HG03108 (cell line): ENCODE measurements at regions not wholly inside any gene's neighbourhood (a gene's known extent, or its start where the extent isn't known, plus 50 kb on each side); places are given as distances from the start of the nearest gene placed in this dataset.

Source experiments
- ATAC-seq: cut with Tn5 transposase; IDR thresholded peaks from one replicate; pipeline ENCODE4 v1.9.1; 2021; ENCODE audit warnings: moderate library complexity; ENCODE audit not compliant: unreplicated experiment

DNA sequence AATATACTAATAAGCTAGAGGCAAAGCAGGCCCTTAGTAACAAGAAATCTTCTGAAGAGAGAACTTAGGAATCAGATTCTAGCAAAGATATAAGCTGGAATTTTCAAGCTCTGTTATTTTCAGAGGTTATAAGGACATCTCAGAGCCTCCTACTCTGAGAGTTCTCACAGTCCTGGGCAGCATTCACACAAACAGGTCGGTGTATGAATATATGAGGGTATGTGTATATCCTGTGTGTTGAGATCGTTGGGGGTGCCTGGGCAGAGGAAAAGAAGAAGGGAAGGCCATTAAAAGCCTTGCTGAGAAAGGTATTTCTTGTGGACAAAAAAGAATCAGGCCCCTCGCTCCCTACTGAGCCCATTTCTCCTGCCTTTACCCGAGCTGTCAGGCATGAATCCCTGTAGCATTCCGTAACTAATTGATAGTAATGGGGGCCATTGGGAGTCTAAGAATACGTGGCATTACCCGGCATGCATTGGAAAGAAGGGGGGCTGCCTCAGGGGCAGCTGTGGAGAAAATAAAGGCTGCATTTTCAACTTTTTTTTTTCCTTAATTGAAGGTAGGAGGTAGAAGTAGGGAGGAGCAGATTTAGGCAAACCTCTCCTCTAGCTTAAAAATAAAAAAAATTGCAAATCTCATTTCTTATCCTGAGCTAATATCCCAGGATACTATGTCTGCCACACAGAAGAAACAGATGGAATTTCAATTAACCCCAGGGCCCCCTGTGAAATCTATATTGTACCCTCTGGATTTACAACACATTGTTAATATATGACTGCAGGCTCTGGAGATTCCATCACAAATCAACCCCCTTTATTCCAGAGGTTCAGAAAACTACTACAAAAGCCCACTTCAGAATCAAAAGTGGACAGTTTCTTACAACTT lies 103.8 kb downstream of the GTPBP8 start:
- no peak for ATAC-seq

DNA sequence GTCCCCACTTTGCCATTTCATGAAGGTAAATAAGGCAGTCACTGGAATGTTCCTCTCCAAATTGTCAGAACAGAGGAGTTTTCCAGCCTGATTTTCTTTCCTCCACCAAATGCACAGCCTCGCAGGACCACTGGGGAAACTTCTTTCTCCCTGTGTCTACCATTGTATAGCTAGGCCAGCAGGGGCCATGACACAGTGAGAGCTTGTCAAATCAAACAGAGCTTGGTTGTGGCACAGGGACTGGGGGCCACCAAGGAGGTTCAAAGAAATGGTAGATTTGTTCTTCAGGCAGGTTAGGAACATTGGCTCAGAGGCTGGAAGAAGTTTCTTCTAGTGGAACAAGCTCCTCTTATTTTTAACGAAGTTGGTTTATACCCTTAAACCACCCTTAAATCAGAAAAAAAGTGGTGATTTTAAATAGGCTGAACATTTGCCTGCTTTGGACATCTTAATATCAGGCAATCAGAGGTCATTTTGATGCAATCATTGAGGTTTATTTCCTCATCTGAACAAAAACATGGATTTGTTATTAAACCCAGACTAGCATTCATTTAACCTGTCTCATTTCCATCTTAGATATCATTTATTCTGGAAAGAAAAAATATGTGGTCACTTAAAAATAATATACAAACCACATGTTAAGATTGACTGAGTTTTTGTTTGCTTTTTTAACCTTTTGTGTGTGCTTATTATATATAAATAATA lies 105.6 kb downstream of the GTPBP8 start:
- no peak for ATAC-seq

DNA sequence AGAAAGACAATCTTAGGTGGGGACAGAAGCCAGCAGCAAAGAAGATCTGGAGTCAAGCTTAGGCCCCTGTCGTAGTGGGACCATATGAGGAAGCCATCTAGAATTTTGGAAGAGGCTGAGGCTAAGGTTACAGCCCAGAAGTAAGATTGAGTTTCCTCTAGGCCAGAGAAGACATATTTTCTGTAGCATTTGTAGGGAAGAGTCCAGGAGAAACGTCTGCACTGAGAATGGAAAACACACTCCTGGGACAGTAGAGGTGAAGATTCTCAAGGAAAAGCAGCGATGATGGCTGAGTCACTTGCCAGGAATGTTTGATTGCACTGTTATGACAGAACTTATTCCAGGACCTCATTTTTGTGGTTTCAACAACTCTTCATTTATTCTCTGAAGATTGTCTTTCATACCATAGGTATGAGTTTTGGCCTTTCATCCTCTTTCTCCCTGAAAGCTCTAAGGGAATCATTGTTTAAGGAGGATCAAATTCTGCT lies 107.2 kb downstream of the GTPBP8 start:
- ATAC-seq = no peak

DNA sequence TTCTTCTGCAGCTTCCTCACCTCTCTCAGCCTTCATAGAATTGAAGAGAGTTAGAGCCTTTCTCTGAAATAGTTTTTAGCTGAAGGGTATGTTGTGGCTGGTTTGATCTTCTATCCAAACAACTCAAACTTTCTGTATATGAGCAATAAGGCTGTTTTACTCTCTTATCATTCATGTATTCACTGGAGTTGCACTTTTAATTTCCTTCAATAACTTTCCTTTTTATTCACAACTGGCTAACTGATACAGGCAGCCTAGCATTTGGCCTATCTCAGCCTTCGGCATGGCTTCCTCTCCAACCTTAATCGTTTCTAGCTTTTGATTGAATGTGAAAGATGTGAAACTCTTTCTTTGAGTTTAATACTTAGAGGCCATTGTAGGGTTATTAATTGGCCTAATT lies 109.3 kb downstream of the GTPBP8 start:
- ATAC-seq = no peak

DNA sequence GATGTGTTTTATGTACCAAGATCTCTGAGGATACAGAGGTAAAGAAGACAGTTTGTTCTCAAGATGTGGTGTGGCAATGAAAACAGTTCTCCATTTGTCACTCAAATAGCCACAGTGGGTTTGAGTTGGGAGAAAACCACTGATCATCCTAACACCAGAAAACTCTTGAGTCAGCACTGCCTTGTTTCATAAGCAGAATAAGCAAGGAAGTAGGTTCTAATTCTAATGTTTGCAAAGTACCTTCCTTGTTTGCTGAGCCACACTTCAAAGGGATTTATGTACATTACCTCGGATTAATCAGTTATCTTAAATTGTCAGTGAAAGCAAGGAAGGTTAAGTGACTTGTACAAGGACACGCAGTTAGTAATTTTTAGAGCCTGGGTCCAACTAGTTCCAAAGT lies 107.8 kb upstream of the BOC start:
- no peak for ATAC-seq

DNA sequence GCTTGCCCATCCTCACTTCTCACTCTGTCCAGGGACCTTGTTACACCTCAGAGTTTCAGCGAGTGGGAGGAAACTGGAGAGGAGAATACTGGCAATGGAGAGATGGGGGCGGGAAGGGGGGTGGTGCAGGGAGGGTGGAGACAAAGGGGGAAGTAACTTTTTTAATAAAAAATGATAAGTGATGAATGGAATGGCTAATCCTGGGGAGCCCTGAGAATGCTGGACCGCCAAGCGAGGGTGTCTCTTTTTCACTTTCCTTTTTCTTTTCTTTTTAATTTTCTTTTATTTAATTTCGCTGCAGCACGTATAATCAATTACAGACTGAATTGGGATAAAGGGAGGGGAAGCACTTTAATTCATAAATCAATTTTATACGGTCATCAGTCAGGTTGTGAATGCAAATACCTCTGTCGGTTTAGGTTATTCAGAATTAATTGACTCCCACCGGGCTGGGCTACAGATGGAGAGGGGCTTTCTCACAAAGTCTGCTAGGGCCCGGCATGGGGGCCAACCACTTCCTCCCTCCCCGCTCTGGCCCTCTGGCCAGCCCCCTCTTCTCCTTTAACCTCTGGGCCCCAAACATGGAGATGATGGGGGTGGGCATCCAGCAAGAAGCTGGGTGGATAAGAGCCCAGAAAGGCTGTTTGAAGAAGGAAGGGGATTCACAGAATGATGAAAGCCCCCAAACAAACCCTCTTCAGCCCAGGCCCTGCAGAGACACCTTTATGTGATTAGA lies 106.8 kb upstream of the BOC start:
- no peak for ATAC-seq

DNA sequence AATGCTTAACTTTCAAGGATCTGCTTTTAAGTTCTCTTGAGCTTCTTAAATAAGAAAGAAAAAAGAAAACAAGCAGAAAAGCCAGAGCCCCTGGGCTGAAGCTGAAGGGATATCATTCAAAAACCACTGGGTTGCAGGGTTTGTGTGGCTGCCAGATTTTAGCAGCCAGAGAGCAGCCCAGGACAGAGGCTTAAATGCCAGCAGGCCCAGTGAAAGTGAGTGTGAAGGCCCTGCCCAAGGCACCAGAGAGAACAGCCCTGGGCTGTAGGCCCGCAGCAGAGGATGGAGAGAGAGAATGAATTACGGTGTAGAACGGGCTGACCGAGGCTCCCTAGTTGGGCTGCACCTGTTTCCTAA lies 106.3 kb upstream of the BOC start:
- no peak for ATAC-seq

DNA sequence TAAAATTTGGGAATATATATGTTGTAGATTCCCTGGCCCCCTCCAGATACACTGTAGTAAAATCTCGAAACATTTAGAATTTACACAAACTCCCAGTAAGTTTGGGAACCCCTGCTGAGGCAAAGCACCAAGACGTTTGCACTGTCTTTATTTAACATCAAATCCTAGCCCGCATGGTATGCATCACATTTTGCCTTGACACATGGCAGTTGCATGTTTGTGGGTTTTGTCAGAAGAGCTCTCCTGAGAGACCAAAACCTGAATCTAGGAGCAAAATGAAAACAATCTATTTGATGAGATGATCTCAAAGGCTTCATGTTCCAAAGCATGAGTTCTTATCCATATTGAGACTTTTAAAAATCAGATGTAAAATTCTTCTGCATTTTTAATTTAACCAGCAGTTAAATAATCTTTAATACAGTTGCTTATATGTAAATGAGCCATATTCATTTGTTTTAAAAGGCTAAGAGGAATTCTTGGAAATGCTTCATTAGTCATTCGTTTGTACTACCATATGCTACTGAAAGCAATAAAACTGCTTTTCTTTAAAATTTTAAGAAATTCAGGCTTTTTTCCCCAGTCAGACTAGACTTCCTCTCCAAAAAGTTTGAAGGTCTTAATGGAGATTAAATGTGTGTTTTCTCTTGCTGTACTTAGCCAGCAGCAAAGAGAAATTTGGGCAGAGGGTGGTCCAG lies 105.2 kb upstream of the BOC start:
- no peak for ATAC-seq

DNA sequence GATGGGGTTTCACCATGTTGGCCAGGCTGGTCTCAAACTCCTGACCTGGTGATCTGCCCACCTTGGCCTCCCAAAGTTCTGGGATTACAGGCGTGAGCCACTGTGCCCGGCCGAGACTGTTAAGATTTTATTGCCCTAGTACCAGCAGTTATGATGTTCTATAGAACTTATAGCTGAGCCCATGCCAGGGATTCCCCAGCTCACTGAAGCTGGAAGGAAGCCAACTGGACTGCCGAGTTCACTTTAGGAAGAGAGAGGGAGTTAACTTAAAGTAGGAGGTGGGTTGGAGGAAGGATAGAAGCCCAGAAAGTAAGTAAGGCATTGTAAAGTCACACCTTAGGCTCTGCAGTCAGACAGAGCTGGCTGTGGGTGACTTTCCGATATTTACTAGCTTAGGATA lies 101.1 kb upstream of the BOC start:
- no peak for ATAC-seq

DNA sequence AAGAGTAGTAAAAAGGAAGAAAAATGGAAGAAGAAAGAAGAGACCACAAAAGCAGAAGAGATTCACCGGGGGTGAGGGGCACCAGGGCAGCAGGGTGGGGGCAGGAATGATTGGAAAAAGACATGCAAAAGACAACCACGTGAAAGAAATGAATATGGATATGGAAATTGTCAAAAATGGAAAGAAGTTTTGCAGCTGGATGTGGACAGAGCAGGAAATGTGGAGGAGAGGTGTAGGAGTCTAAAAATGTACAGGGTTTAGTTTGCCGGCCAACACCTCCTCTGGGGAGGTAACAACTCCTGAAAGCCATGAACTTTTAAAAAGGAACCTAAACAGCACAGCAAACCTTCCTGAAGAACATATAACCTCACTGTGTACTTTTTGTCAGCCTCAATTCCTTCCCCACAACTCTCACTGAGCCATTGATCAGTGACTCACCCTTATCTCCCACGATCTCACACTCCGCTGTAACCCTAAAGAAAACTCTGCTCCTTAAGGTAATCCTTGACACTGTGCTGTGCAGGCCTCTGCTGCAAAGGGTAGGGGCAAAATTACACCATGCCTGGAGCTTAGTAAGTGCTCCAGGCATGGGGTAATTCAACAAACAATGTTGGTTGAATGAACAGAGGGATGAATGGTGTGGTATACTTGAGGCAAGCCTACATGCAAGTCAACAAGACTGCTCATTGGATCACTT lies 100.2 kb upstream of the BOC start:
- ATAC-seq = no peak

DNA sequence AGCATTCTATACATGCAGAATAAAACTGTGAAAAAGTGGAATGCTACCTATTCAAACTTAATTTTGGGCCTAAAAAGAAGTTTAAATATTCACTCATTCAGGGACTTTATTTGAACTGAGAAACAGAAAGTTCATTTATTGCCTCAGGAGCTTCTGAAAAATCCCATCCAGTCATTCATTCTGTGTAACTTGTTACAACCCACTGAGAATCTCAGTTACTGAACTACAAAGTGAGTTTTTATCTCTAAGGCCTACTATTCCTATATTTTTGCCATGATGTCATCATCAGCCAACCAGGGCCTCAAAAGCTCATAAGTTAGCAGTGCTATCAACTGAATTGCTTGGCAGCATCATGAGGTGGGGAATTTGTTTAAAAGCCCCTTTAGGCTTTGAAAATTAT lies 98.0 kb upstream of the BOC start:
- ATAC-seq = no peak

DNA sequence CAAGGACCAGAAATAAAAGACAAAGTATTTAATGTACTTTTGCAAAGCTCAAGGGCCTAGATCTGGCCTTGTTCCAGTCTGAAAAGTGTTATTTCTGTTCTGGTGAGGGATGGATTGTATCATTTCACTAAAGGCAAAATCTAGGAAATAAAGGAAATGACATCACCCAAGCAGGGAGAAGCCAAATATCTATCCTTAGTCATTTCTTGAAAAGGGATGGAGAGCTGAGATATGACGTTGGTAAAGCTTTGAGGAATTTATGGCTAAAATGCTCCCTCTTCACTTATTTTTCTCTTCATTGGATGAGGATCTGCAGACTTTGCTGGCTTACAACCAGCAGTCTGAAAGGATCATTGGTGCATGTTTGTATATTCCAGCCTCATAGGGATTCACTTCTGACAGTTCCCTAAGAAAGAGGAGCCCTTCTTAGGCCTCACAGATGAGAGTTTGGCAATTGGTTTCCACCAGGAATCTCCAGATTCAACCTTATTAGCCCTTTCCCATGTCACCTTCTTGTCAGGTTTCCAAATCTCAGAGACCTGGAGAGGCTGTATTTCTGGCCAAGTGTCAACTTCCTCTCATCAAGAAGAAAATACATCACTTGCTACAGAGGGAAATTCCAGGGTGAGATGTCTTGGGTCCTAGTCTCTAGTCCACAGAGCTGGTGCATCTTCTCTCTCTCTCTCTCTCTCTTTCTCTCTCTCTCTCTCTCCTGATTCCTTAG lies 93.7 kb upstream of the BOC start:
- no peak for ATAC-seq

DNA sequence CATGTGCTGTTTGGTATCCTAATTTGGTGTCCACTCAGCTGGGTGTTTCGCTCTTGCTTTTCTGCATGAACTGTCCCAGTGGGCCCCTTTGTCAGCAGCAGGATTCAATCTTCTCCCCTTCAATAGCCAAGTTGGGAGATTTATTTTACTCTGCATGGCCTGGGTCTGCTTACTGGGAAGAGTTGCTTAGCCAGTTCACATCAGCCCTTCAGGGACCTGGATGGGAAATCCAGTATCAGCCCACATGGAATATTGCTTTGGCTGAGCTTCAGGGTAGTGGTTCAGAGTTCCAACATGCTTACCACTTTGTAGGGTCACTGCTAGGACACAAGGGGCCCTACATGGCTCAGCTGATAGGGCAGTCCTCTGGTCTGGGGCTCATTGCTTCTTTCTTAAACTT lies 93.0 kb upstream of the BOC start:
- ATAC-seq = no peak

DNA sequence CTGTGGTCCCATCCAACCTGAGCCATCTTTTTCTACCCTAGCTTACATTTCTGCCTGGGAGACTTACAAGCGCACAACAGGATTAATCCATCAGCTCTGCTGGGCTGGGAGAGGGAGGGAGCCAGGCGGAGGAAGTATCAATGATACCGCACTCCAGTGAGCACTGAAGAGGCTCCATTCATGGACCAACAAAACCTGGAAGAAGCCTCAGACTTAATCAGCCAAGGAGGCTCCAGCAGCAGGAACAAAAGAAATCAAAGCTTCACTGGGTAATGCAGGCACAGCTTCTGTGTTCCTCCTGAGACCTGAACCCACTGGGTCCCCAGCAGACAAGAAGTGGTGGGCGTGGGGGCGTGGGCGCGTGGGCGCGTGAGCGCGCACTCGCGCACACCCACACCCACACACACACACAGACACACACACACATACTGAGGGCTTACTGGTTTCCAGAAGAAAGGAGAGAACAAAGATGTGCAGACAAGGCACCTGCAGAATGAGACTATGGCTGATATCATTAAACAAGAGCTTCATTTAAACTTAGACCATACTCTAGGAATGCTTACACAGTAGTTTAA lies 87.0 kb upstream of the BOC start:
- no peak for ATAC-seq

DNA sequence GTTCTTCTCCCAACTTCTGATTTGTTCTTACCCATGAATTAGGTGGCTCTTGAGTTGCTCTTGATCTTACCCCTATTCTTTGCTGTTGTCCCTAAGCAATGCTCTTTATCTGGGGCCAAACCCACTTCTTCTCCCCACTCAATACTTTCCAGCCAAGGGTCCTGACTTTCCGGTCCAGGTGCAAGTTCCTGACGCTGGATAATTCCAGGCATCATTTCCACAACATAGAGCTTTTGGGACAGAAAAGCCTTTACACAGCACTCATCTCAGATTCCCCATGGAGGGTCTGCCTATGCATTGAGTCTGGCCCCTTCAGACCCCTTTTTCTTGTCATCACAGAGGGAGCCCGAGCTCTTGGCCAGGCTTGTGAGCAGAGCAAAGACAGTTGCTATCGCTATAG lies 85.4 kb upstream of the BOC start:
- ATAC-seq = no peak

DNA sequence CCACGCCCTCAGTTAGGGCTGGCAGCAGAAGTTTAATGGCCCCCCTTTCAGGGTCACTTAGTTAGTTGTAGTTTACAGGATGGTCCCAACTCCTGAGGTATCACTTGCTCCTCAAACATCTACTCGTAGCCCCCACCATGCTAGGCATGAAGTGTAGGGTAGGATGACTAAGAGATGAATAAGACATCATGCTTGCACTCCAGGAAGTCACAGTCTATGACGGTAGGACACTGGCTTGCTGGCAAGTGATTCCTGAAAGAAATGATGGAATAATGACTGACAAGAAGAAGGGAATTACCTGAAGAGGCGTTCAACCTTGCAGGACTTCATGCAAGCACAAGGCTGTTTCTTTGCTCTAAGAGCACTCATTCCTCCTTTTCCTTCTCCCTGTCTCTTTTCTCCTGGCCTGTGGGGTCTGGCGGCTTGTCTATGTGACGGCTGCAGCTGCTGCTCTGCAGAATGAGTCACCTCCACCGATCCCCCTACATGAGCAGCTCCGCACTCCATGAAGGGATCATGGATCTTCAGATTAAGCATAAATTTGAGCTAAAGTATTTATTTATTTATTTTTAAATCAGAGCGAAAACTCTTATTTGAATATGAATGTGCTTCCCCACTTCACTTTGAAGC lies 82.9 kb upstream of the BOC start:
- no peak for ATAC-seq

DNA sequence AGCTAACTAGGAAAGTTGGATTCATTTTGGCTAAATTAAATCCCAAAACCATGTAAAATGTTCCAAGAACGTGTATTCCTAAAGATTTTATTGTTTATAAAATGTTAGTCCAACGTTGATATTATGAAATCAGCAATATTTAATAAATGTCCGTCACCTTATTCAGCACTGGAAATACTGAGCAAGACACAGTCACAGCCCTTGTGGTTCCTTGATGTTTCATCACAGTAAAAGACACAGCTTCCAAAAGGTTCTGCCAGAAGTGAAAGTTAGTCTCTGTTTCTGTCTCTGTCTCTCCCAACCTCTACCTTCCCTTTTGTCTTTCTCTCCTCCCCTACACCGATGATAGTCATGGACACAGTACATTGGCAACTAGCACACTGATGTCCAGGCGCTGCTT lies 82.2 kb upstream of the BOC start:
- ATAC-seq = no peak

DNA sequence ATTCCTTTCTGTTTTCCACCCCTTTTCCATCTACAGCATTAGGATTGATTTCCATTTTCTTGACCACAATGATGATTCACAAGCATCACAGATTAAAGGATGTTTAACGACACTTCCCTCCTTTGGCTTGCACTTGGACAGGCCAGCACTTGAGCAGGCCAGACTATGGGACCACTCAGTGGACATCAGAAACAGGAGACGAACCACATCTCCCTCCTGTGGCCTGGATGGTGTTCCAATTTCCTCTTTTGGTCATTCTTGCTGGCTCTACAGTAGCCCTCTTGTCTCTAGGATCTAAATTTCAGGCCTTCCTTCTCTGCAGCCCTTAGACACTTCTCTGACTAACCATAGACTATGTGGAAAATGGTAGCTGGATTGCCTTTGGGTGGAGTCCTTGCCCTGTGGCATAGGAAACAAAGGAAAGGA lies 78.8 kb upstream of the BOC start:
- ATAC-seq = no peak

DNA sequence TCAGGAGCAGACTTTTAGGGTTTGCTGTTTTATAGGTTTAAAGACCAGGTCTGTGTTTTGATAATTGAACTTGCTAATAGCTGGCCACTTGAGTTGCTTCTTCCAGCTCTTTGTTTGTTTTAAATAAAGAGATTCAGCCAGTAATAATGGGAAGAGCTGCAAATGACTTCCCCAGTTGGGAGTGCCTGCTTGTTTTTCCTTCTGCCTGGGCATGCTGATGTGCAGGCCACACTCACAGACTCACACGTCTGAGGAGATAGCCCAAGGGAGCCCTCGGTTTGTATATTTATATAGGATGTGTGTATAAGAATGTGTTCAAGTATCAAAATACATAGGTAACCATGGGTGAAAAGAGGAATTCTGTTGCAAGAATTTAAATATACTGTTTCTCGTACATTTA lies 78.2 kb upstream of the BOC start:
- ATAC-seq = no peak
